Stimulated activated CD8-positive, alpha-beta memory T cell treated with anti-CD3 and anti-CD28 coated beads, Interleukin-15, amount 100 ng/mL, for 48 hours (primary cell): ENCODE measurements at regions not wholly inside any gene's neighbourhood (a gene's known extent, or its start where the extent isn't known, plus 50 kb on each side); places are given as distances from the start of the nearest gene placed in this dataset.
"Not testable (repeated sequence)": the region's sequence is repeated elsewhere in the genome, so short reads cannot be mapped to it uniquely, and the experiment has no call there.

Source experiments
- DNase-seq, 2 donors: peaks; one replicate each; pipeline ENCODE4 v3.0.0-alpha.2; 2020; ENCODE audit warnings: low read depth in 2 of 2

- DNase-seq, result no peak
Observed at GRCh38 chr14:43418324-43418723, 1088.8 kb downstream of the FSCB start.

- DNase-seq, result no peak
Observed at GRCh38 chr14:43413084-43413483, 1094.0 kb downstream of the FSCB start.

GRCh38 chr14:43411841-43412240 lies 1095.2 kb downstream of the FSCB start:
- DNase-seq, result no peak

DNA sequence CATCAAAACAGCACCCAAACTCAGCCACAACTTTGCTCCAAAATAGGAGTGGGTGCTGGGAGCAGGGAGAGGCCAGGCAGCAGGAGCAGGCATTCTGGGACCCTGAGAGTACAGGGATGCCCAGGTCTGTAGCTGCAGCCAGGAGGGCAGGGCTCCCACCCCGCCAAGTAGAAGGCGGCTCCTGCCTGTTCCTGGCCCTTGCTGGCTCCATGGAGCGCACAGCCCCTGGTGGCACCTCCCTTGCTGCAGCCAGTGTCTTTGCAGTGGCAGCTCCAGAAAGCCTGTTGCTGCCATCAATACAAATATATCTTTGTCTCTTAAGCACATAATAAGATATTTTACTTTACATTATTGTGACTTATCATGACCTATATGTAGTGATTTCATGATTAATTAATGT lies 1096.5 kb downstream of the FSCB start:
- no peak for DNase-seq

DNA sequence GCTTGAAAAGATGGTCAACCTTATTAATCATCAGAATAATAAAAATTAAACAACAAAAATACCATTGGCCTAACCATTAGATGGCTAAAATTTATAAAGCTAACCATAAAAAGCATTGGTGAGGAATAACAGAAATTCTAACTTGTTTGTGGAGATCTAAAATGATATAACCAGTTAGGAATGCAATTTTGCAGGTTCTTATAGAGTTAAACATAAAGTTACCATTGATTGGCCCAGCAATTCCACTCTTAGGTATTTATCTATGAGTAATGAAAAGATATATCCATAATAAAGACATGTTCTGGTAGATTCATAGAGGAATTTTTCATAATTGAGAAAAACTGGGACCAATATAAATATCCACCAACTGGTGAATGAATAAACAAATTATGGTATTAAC lies 1098.6 kb downstream of the FSCB start:
- DNase-seq, result no peak

- DNase-seq, result no peak
Observed at GRCh38 chr14:43407706-43408105, 1099.4 kb downstream of the FSCB start.

- no peak for DNase-seq
Observed at GRCh38 chr14:43406931-43407330, 1100.2 kb downstream of the FSCB start.

DNA sequence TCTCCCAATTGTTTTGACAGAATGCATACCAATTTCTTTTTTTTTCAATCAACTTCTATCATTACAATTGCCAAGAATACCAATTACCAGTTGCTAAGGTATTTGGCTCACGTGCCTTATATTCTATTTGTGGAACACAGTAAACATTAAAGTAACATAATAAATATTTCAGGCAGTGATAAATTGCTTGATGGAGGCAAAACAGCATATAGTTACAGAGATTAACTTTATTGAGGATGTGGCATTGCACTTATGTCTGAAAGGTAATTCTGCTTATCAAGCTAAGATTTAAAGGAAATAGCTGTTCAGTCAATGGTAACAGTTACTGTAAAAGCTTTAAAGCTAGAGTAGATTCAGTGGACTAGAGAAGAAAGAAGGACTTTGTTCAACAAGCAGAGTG lies 1107.8 kb downstream of the FSCB start:
- DNase-seq, result no peak

DNA sequence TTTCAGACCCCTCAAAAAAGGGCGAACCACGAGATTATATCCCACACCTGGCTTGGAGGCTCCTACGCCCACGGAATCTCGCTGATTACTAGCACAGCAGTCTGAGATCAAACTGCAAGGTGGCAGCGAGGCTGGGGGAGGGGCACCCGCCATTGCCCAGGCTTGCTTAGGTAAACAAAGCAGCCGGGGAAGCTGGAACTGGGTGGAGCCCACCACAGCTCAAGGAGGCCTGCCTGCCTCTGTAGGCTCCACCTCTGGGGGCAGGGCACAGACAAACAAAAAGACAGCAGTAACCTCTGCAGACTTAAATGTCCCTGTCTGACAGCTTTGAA lies 1136.6 kb downstream of the FSCB start:
- DNase-seq, result not testable (repeated sequence)

DNA sequence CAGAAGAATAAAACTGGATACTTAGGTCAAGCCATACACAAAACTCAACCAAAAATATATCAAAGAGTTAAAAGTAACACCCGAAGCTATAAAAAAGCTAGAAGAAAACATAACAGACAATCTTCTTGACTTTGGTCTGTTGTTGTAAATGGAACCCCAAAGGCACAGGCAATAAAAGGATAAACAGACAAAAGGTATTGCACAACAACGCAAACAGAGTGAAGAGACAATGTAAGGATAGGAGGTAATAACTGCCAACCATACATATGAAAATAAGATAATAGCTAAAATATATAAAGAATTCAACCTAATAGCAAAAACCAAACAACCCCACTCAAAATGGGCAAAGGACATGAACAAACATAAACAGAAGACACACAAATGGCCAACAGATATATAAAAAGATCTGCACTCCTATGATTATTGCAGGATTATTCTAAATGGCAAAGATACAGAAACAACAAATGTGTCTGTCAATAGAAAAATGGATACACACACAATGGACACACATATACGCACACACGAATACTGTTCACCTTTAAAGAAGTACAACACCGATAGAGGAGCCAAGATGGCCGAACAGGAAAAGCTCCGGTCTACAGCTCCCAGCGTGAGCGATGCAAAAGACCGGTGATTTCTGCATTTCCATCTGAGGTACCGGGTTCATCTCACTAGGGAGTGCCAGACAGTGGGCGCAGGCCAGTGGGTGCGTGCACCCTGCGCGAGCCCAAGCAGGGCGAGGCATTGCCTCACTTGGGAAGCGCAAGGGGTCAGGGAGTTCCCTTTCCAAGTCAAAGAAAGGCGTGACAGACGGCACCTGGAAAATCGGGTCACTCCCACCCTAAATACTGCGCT lies 1137.1 kb downstream of the FSCB start:
- DNase-seq, result no peak

- no peak for DNase-seq
Observed at GRCh38 chr14:43362586-43362985, 1144.5 kb downstream of the FSCB start.

- DNase-seq, result no peak
Observed at GRCh38 chr14:43361751-43362150, 1145.3 kb downstream of the FSCB start.

- no peak for DNase-seq
Observed at GRCh38 chr14:43360239-43360638, 1146.8 kb downstream of the FSCB start.

- DNase-seq, result no peak
Observed at GRCh38 chr14:43359317-43359716, 1147.8 kb downstream of the FSCB start.

DNA sequence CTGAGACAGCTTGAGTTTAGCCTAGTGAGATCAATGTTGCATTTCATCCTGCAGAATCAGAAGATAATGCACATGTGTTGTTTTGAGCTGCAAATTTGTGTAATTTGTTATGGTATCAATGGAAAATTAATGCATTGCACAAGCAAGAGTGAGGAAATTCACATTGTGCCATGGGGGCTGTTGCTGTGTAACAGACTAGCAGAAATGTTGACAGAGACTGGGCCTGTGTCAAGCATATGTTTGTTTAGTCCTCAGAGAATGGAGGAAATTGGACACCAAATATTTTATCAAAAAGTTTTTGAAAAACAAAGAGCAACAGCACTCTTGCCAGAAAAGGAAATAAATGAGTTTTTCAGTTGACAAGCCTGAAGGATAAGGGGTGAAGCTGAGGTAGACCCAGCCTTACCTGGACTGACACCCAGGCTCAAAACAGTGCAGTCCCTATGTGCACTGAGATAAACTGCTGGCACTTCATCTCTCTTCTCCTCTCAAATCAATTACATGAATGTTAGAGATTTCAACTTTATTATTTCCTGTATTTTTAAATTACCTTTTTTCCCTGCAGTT lies 1150.0 kb downstream of the FSCB start:
- DNase-seq, result no peak

DNA sequence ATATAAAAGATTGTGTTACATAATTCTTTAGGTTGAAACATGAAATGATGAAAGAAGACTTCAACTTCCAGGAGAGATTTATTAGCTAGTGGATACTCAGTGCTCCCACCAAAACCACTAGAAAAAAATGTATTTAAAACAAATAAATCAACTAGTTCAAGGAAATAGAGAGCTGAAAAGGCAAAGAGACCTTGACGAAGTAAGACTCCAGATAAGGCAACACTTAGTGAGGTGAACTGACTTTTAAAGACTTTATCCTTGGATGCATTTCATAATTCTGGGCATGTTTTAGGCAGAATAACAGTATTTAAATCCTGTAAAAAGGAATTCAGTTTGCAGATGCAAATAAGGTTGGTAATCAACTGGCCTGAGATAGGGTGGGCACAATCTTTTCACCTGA lies 1150.7 kb downstream of the FSCB start:
- no peak for DNase-seq

- no peak for DNase-seq
Observed at GRCh38 chr14:43341921-43342320, 1165.2 kb downstream of the FSCB start.

- no peak for DNase-seq
Observed at GRCh38 chr14:43338713-43339112, 1168.4 kb downstream of the FSCB start.

DNA sequence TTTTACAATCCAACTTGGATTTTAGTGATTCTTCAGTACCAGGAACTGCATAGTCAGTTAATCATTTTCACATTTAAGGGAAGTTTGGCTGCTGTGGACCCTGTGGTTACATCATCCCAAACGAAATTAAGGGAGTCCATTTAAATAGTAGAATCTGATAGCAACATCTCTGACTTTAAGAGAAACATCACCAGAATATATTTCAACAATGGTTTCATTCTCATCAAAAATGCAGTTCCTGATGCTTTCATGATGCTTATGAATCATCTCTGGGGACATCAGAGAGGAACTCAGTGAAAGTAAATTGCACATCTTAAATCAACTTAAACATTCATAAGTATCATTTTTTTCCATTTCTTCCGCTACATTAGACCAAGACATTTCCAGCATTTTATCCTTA lies 1170.7 kb downstream of the FSCB start:
- no peak for DNase-seq

DNA sequence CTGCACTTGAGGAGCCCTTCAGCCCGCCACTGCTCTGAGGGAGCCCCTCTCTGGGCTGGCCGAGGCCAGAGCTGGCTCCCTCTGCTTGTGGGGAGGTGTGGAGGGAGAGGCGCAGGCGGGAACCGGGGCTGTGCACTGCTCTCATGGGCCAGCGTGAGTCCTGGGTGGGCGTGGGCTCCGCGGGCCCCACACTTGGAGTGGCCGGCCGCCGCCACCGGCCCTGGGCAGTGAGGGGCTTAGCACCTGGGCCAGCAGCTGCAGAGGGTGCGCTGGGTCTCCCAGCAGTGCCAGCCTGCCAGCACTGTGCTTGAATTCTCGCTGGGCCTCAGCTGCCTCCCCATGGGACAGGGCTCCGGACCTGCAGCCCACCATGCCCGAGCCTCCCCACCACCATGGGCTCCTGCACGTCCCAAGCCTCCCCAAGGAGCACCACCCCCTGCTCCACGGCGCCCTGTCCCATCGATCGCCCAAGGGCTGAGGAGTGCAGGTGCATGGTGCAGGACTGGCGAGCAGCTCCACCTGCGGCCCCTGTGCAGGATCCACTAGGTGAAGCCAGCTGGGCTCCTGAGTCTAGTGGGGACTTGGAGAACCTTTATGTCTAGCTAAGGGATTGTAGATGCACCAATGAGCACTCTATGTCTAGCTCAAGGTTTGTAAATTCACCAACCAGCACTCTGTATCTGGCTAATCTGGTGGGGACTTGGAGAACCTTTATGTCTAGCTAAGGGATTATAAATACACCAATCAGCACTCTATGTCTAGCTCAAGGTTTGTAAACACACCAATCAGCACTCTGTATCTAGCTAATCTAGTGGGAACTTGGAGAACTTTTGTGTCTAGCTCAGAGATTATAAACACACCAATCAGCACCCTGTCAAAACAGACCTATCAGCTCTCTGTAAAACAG lies 1180.3 kb downstream of the FSCB start:
- DNase-seq, result not testable (repeated sequence)

- DNase-seq, result no peak
Observed at GRCh38 chr14:43316427-43316826, 1190.7 kb downstream of the FSCB start.

GRCh38 chr14:43313719-43314118 lies 1193.4 kb downstream of the FSCB start:
- no peak for DNase-seq
